Activated T-helper 2 cell treated with anti-CD3 and anti-CD28 coated beads, Interferon-gamma antibody, Interleukin-2, Interleukin-4, amounts not matched to agents 10 μg/mL and 5 μg/mL and 100 μg/mL, durations not matched to agents 14 hours and 24 hours and 36 hours (primary cell): ENCODE measurements at regions not wholly inside any gene's neighbourhood (a gene's known extent, or its start where the extent isn't known, plus 50 kb on each side); places are given as distances from the start of the nearest gene placed in this dataset.

Source experiments
- DNase-seq: peaks from one replicate; pipeline ENCODE4 v3.0.0; 2021; ENCODE audit warnings: low spot score
- H3K27ac Mint-ChIP-seq: one replicate; pipeline ENCODE4 v1.8.0; 2021; ENCODE audit warnings: mixed read lengths
- H3K27me3 Mint-ChIP-seq: one replicate; pipeline ENCODE4 v1.8.0; 2021; ENCODE audit warnings: low read depth, mixed read lengths
- H3K36me3 Mint-ChIP-seq: one replicate; pipeline ENCODE4 v1.8.0; 2021; ENCODE audit warnings: low read depth, mixed read lengths
- H3K4me1 Mint-ChIP-seq: one replicate; pipeline ENCODE4 v1.8.0; 2021; ENCODE audit warnings: low read depth, mixed read lengths
- H3K4me3 Mint-ChIP-seq: one replicate; pipeline ENCODE4 v1.8.0; 2021; ENCODE audit warnings: low read depth, mild to moderate bottlenecking, moderate library complexity, mixed read lengths
- H3K9me3 Mint-ChIP-seq: one replicate; pipeline ENCODE4 v1.8.0; 2021; ENCODE audit warnings: mixed read lengths
- intact Hi-C: fragments of 100-400 bp; cut with micrococcal nuclease; formaldehyde crosslinking; loops from one replicate; pipeline ENCODE4 v1.15.1; 2023

- intact Hi-C loops, result no loop called here
- H3K4me1 Mint-ChIP-seq, result no peaks in the 10 kb centered on the region
- DNase-seq, result no peak
- no peak overlapping the region for H3K4me3 Mint-ChIP-seq
- H3K9me3 Mint-ChIP-seq, result no peaks in the 10 kb centered on the region
- no peaks in the 10 kb centered on the region for H3K27me3 Mint-ChIP-seq
- no peaks in the 10 kb centered on the region for H3K36me3 Mint-ChIP-seq
- H3K27ac Mint-ChIP-seq, result no peak overlapping the region
Observed at GRCh38 chr4:1500966-1501753, 94.9 kb upstream of the NKX1-1 start.

- Mint-ChIP-seq H3K27me3 (no peaks in the 10 kb centered on the region), H3K36me3 (no peaks in the 10 kb centered on the region), H3K4me3 (no peak overlapping the region), H3K27ac (no peak overlapping the region), H3K9me3 (no peaks in the 10 kb centered on the region), H3K4me1 (no peaks in the 10 kb centered on the region)
- DNase-seq, result no peak
- intact Hi-C loops, result no loop called here
Observed at GRCh38 chr4:1500231-1500965, 94.2 kb upstream of the NKX1-1 start.

- Mint-ChIP-seq H3K4me3 (no peak overlapping the region), H3K9me3 (no peaks in the 10 kb centered on the region), H3K27ac (no peak overlapping the region), H3K27me3 (no peaks in the 10 kb centered on the region), H3K36me3 (no peaks in the 10 kb centered on the region), H3K4me1 (no peaks in the 10 kb centered on the region)
- intact Hi-C loops, result no loop called here
- DNase-seq, result no peak
Observed at GRCh38 chr4:1499465-1499864, 93.2 kb upstream of the NKX1-1 start.

- Mint-ChIP-seq H3K4me1 (no peaks in the 10 kb centered on the region), H3K9me3 (no peaks in the 10 kb centered on the region), H3K27me3 (no peaks in the 10 kb centered on the region), H3K36me3 (no peaks in the 10 kb centered on the region), H3K4me3 (no peak overlapping the region), H3K27ac (no peak overlapping the region)
- DNase-seq, result no peak
- intact Hi-C loops, result no loop called here
Observed at GRCh38 chr4:1497189-1497801, 91.1 kb upstream of the NKX1-1 start.

GRCh38 chr4:1496116-1496642 is 89.9 kb upstream of the NKX1-1 start:
- Mint-ChIP-seq H3K27ac (no peak overlapping the region), H3K4me1 (no peaks in the 10 kb centered on the region), H3K4me3 (no peak overlapping the region), H3K27me3 (no peaks in the 10 kb centered on the region), H3K36me3 (no peaks in the 10 kb centered on the region), H3K9me3 (no peaks in the 10 kb centered on the region)
- no peak for DNase-seq
- intact Hi-C loops, result no loop called here

GRCh38 chr4:1495416-1496115 is 89.3 kb upstream of the NKX1-1 start:
- H3K4me1 Mint-ChIP-seq, result no peaks in the 10 kb centered on the region
- intact Hi-C loops, result no loop called here
- H3K27me3 Mint-ChIP-seq, result no peaks in the 10 kb centered on the region
- H3K27ac Mint-ChIP-seq, result no peak overlapping the region
- H3K36me3 Mint-ChIP-seq, result no peaks in the 10 kb centered on the region
- no peak for DNase-seq
- H3K4me3 Mint-ChIP-seq, result no peak overlapping the region
- H3K9me3 Mint-ChIP-seq, result no peaks in the 10 kb centered on the region

- no peaks in the 10 kb centered on the region for H3K27me3 Mint-ChIP-seq
- no peaks in the 10 kb centered on the region for H3K36me3 Mint-ChIP-seq
- no peaks in the 10 kb centered on the region for H3K9me3 Mint-ChIP-seq
- DNase-seq, result no peak
- intact Hi-C loops, result no loop called here
- no peak overlapping the region for H3K27ac Mint-ChIP-seq
- no peaks in the 10 kb centered on the region for H3K4me1 Mint-ChIP-seq
- H3K4me3 Mint-ChIP-seq, result no peak overlapping the region
Observed at GRCh38 chr4:1494416-1495315, 88.4 kb upstream of the NKX1-1 start.

- Mint-ChIP-seq H3K27ac (no peak overlapping the region), H3K27me3 (no peaks in the 10 kb centered on the region), H3K4me1 (no peaks in the 10 kb centered on the region), H3K36me3 (no peaks in the 10 kb centered on the region), H3K4me3 (no peak overlapping the region), H3K9me3 (no peaks in the 10 kb centered on the region)
- intact Hi-C loops, result no loop called here
- no peak for DNase-seq
Observed at GRCh38 chr4:1493540-1494287, 87.5 kb upstream of the NKX1-1 start.

GRCh38 chr4:1492651-1493539 is 86.7 kb upstream of the NKX1-1 start:
- H3K9me3 Mint-ChIP-seq, result no peaks in the 10 kb centered on the region
- intact Hi-C loops, result no loop called here
- no peaks in the 10 kb centered on the region for H3K4me1 Mint-ChIP-seq
- H3K36me3 Mint-ChIP-seq, result no peaks in the 10 kb centered on the region
- no peak overlapping the region for H3K27ac Mint-ChIP-seq
- H3K4me3 Mint-ChIP-seq, result no peak overlapping the region
- no peaks in the 10 kb centered on the region for H3K27me3 Mint-ChIP-seq
- no peak for DNase-seq

GRCh38 chr4:1492142-1492457 is 85.9 kb upstream of the NKX1-1 start:
- Mint-ChIP-seq H3K4me1 (no peaks in the 10 kb centered on the region), H3K4me3 (no peak overlapping the region), H3K27me3 (no peaks in the 10 kb centered on the region), H3K9me3 (peaks cover 6% of the 10 kb centered on the region), H3K36me3 (no peaks in the 10 kb centered on the region), H3K27ac (no peak overlapping the region)
- intact Hi-C loops, result no loop called here
- no peak for DNase-seq
